ENCODE measurements at regions not wholly inside any gene's neighbourhood (a gene's known extent, or its start where the extent isn't known, plus 50 kb on each side); places are given as distances from the start of the nearest gene placed in this dataset.
A peak's percentile ranks its signal among the peaks of the same experiment; 100 is the strongest.

DNA sequence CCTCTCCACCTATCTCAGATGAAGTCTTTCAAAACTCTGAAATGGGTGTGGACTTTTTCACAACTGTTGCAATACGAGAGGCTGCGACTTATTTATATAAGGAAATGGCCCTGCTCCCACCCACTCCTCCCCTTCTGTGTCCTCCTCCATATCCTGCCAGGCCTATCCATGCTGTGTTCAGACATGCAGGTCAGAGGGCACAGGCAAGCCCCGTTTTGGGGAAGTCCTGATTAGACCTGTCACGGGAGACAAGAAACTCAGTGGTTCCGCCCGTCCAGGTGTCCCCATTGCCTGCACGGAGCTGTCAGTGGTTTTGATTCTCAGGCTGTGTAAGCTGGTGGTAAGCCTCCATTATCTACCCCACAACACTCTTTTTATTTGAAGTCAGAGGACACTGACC is 99.6 kb upstream of the MGAT5 start:
- DNase-seq (ENCODE audit: low read depth in 6 of 9, low spot score in 9 of 9) = no peak
- Histone ChIP-seq H3K4me1 (ENCODE audit: control insufficient read depth in 2 of 2, insufficient read depth in 2 of 2, low read length in 2 of 2) (peaks cover 3 to 21% of the 10 kb centered on the region in 2 donors), H3K4me3 (ENCODE audit: low read length in 2 of 2) (no peak overlapping the region), H3K27me3 (ENCODE audit: control insufficient read depth in 2 of 2, insufficient read depth in 1 of 2, low read length in 1 of 2) (no peaks in the 10 kb centered on the region), H3K9me3 (ENCODE audit: control insufficient read depth in 2 of 2, insufficient read depth in 1 of 2, low read length in 1 of 2) (peaks cover 0 to 5% of the 10 kb centered on the region in 2 donors), H3K27ac (ENCODE audit: low read depth in 1 of 2, low read length in 1 of 2) (no peak overlapping the region), H3K36me3 (ENCODE audit: control insufficient read depth in 2 of 2, insufficient read depth in 2 of 2, low read length in 1 of 2) (peaks cover 15 to 21% of the 10 kb centered on the region in 2 donors)
- 55% methylated on average over 7 of the region's 7 CpGs for WGBS

DNA sequence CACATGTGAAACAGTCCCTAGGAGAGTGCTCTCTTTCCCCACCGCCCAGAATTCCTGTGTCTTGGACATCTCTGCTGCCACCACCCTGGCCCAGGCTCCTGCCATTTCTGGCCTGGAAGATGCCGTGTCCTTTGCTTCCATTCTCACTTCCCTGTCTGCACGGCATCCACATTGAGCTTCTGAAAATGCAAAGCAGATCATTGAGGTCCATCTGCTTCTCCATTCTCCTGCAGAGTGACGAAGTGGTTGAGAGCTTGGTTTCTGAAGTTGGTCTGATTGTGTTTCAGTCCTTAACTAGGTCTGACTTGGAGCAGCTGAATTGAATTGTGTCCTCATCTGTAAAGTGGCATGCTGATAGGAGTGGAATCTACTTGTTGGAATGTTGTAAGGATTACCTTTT is 98.7 kb upstream of the MGAT5 start:
- Histone ChIP-seq H3K27ac (ENCODE audit: low read depth in 1 of 2, low read length in 1 of 2) (no peak overlapping the region), H3K4me3 (ENCODE audit: low read length in 2 of 2) (no peak overlapping the region), H3K36me3 (ENCODE audit: control insufficient read depth in 2 of 2, insufficient read depth in 2 of 2, low read length in 1 of 2) (peaks cover 15 to 19% of the 10 kb centered on the region in 2 donors), H3K27me3 (ENCODE audit: control insufficient read depth in 2 of 2, insufficient read depth in 1 of 2, low read length in 1 of 2) (no peaks in the 10 kb centered on the region), H3K9me3 (ENCODE audit: control insufficient read depth in 2 of 2, insufficient read depth in 1 of 2, low read length in 1 of 2) (peaks cover 0 to 5% of the 10 kb centered on the region in 2 donors), H3K4me1 (ENCODE audit: control insufficient read depth in 2 of 2, insufficient read depth in 2 of 2, low read length in 2 of 2) (peaks cover 8 to 21% of the 10 kb centered on the region in 2 donors)
- DNase-seq (ENCODE audit: low read depth in 6 of 9, low spot score in 9 of 9) = no peak
- 99% methylated on average over 4 of the region's 4 CpGs for WGBS

DNA sequence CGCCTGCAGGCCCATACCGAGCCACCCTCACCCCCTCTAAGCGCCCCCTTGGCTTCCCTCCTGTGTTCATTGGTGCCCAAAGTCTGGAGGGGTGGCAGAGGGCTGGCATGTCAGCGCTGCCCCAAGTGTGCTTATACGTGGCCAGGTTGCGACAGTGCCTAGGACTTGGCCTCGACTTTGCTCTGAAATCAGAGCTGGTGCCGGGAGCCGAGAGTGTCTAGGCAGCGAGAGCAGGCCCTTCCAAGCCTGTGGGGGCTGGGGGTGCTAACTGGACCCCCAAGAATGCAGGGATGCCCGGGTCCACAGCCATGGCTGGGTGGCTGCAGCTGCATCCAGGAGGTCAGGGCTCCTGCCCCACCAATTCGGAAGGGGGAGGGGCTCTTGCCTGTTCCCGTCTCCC is 95.6 kb upstream of the MGAT5 start:
- 97% methylated on average over 13 of the region's 13 CpGs for WGBS
- Histone ChIP-seq H3K36me3 (ENCODE audit: control insufficient read depth in 2 of 2, insufficient read depth in 2 of 2, low read length in 1 of 2) (peaks cover 6 to 12% of the 10 kb centered on the region in 2 donors), H3K4me1 (ENCODE audit: control insufficient read depth in 2 of 2, insufficient read depth in 2 of 2, low read length in 2 of 2) (peaks cover 27 to 39% of the 10 kb centered on the region in 2 donors), H3K27me3 (ENCODE audit: control insufficient read depth in 2 of 2, insufficient read depth in 1 of 2, low read length in 1 of 2) (no peaks in the 10 kb centered on the region), H3K4me3 (ENCODE audit: low read length in 2 of 2) (no peak overlapping the region), H3K9me3 (ENCODE audit: control insufficient read depth in 2 of 2, insufficient read depth in 1 of 2, low read length in 1 of 2) (no peaks in the 10 kb centered on the region), H3K27ac (ENCODE audit: low read depth in 1 of 2, low read length in 1 of 2) (no peak overlapping the region)
- DNase-seq (ENCODE audit: low read depth in 6 of 9, low spot score in 9 of 9) = no peak

DNA sequence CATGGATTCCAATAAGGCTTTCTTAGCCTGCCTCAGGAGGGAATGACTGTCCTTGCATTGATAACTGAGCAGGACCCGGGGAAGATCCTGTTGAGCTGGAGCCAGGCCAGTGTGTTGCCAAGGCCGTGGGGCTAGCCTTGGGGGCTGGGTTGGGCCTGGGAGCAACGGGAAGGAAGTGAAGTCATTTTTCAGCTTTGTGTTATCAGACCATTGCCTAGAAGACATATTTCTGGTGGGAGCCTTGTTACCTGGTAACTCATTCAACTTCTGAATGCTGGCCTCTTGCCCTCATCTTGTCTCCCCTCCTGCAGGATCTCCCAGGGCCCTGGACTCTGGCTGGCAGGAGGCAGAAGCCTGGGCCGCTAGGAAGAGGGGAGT is 92.7 kb upstream of the MGAT5 start:
- peaks cover 30 to 31% of the 10 kb centered on the region in 2 donors for H3K4me1 ChIP-seq (ENCODE audit: control insufficient read depth in 2 of 2, insufficient read depth in 2 of 2, low read length in 2 of 2)
- no peak overlapping the region for H3K4me3 ChIP-seq (ENCODE audit: low read length in 2 of 2)
- H3K27ac ChIP-seq (ENCODE audit: low read depth in 1 of 2, low read length in 1 of 2) = peak overlapping the region; percentile 46 to 59
- H3K27me3 ChIP-seq (ENCODE audit: control insufficient read depth in 2 of 2, insufficient read depth in 1 of 2, low read length in 1 of 2) = no peaks in the 10 kb centered on the region
- H3K9me3 ChIP-seq (ENCODE audit: control insufficient read depth in 2 of 2, insufficient read depth in 1 of 2, low read length in 1 of 2) = no peaks in the 10 kb centered on the region
- peaks cover 3 to 6% of the 10 kb centered on the region in 2 donors for H3K36me3 ChIP-seq (ENCODE audit: control insufficient read depth in 2 of 2, insufficient read depth in 2 of 2, low read length in 1 of 2)
- no peak for DNase-seq (ENCODE audit: low read depth in 6 of 9, low spot score in 9 of 9)
- 41% methylated on average over 4 of the region's 4 CpGs for WGBS

DNA sequence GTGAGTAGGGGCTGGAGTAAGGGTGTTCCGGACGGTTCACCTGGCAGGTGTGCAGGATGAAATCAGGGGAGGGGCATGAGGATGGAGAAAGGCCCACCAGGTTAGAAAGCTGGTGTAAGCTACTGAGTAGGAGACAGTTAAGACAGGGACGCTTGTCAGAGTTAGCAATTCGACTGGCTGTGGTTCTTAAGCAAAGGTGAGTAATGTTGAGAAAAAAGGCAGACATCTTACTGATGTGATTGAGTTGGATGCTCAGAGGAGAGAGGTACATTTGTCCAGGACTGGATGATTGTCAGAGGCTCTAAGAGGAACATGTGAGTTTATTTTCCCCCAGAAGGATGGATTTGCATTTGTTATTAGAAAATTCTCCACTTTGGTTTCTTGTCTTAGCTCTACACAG is 90.5 kb upstream of the MGAT5 start:
- Histone ChIP-seq H3K27ac (ENCODE audit: low read depth in 1 of 2, low read length in 1 of 2) (no peak overlapping the region), H3K4me3 (ENCODE audit: low read length in 2 of 2) (no peak overlapping the region), H3K27me3 (ENCODE audit: control insufficient read depth in 2 of 2, insufficient read depth in 1 of 2, low read length in 1 of 2) (no peaks in the 10 kb centered on the region), H3K4me1 (ENCODE audit: control insufficient read depth in 2 of 2, insufficient read depth in 2 of 2, low read length in 2 of 2) (peaks cover 30 to 31% of the 10 kb centered on the region in 2 donors), H3K36me3 (ENCODE audit: control insufficient read depth in 2 of 2, insufficient read depth in 2 of 2, low read length in 1 of 2) (no peaks in the 10 kb centered on the region), H3K9me3 (ENCODE audit: control insufficient read depth in 2 of 2, insufficient read depth in 1 of 2, low read length in 1 of 2) (no peaks in the 10 kb centered on the region)
- WGBS = 95% methylated on average over 4 of the region's 4 CpGs
- DNase-seq (ENCODE audit: low read depth in 6 of 9, low spot score in 9 of 9) = no peak

DNA sequence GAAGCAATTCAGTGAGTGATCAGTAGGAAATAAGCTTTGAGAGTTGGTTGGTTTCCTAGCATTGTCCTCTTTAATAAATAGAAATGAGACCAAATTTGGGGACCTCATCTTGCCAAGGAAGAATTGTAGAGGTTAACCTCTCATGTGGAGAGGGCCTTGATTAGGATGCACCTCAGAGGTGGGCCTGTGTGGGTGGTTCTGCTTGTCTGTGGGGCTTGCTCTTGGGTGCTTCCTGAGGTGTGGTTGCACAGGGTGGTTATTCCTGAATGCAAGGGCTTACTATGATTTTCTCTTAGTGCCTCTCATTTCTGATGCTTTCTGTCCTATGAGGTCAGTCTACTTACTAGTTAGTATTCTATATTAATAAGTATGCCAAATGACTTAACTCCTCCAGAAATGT is 89.6 kb upstream of the MGAT5 start:
- Histone ChIP-seq H3K4me3 (ENCODE audit: low read length in 2 of 2) (no peak overlapping the region), H3K9me3 (ENCODE audit: control insufficient read depth in 2 of 2, insufficient read depth in 1 of 2, low read length in 1 of 2) (no peaks in the 10 kb centered on the region), H3K27me3 (ENCODE audit: control insufficient read depth in 2 of 2, insufficient read depth in 1 of 2, low read length in 1 of 2) (no peaks in the 10 kb centered on the region), H3K36me3 (ENCODE audit: control insufficient read depth in 2 of 2, insufficient read depth in 2 of 2, low read length in 1 of 2) (no peaks in the 10 kb centered on the region), H3K27ac (ENCODE audit: low read depth in 1 of 2, low read length in 1 of 2) (no peak overlapping the region), H3K4me1 (ENCODE audit: control insufficient read depth in 2 of 2, insufficient read depth in 2 of 2, low read length in 2 of 2) (peaks cover 29 to 31% of the 10 kb centered on the region in 2 donors)
- DNase-seq (ENCODE audit: low read depth in 6 of 9, low spot score in 9 of 9) = no peak

DNA sequence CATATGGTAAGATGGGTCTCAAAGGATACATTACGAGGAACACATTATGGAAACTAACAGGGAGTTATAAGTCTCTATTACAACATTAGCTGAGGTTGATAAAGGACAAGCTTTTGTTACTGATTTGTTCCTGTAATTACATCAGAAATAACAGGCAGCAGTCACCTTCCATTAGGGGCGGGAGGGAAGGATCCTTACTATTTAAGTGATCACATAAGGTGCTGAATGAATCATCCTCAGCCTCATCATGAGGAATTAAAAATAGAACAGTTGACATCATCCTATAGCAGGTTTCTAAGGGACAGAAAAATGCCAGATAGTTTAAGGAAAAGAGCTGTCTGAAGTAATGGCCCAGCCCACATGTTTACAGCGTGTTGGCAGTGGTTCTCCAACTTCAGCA is 86.9 kb upstream of the MGAT5 start:
- 97% methylated on average over 3 of the region's 3 CpGs for WGBS
- DNase-seq (ENCODE audit: low read depth in 6 of 9, low spot score in 9 of 9) = no peak
- no peaks in the 10 kb centered on the region for H3K9me3 ChIP-seq (ENCODE audit: control insufficient read depth in 2 of 2, insufficient read depth in 1 of 2, low read length in 1 of 2)
- H3K36me3 ChIP-seq (ENCODE audit: control insufficient read depth in 2 of 2, insufficient read depth in 2 of 2, low read length in 1 of 2) = no peaks in the 10 kb centered on the region
- no peak overlapping the region for H3K27ac ChIP-seq (ENCODE audit: low read depth in 1 of 2, low read length in 1 of 2)
- H3K4me3 ChIP-seq (ENCODE audit: low read length in 2 of 2) = no peak overlapping the region
- no peaks in the 10 kb centered on the region for H3K27me3 ChIP-seq (ENCODE audit: control insufficient read depth in 2 of 2, insufficient read depth in 1 of 2, low read length in 1 of 2)
- peaks cover 2 to 9% of the 10 kb centered on the region in 2 donors for H3K4me1 ChIP-seq (ENCODE audit: control insufficient read depth in 2 of 2, insufficient read depth in 2 of 2, low read length in 2 of 2)

DNA sequence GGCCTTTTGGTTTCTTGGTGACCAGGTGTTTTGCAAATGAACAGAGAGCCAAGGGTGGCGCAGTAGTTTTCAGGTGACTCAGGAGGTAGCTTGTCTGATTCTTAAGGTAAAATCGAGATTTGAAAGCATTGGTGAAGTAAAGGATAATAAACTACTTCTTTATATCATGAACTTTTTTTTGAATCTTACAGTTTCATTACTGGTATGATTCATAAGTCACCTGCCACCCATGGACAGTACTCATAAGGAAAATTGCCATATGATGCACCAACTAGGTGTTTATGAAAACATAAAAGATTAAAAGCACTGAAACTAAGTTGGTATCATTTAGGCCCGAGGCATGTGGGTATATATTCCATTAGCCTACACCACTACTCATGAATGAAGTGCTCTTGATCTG is 84.1 kb upstream of the MGAT5 start:
- H3K9me3 ChIP-seq (ENCODE audit: control insufficient read depth in 2 of 2, insufficient read depth in 1 of 2, low read length in 1 of 2) = peaks cover 0 to under 1% of the 10 kb centered on the region in 2 donors
- H3K4me3 ChIP-seq (ENCODE audit: low read length in 2 of 2) = no peak overlapping the region
- WGBS = 88% methylated on average over 3 of the region's 3 CpGs
- no peaks in the 10 kb centered on the region for H3K27me3 ChIP-seq (ENCODE audit: control insufficient read depth in 2 of 2, insufficient read depth in 1 of 2, low read length in 1 of 2)
- H3K27ac ChIP-seq (ENCODE audit: low read depth in 1 of 2, low read length in 1 of 2) = no peak overlapping the region
- H3K4me1 ChIP-seq (ENCODE audit: control insufficient read depth in 2 of 2, insufficient read depth in 2 of 2, low read length in 2 of 2) = peaks cover 5 to 10% of the 10 kb centered on the region in 2 donors
- no peak for DNase-seq (ENCODE audit: low read depth in 6 of 9, low spot score in 9 of 9)
- H3K36me3 ChIP-seq (ENCODE audit: control insufficient read depth in 2 of 2, insufficient read depth in 2 of 2, low read length in 1 of 2) = peaks cover 0 to 3% of the 10 kb centered on the region in 2 donors

DNA sequence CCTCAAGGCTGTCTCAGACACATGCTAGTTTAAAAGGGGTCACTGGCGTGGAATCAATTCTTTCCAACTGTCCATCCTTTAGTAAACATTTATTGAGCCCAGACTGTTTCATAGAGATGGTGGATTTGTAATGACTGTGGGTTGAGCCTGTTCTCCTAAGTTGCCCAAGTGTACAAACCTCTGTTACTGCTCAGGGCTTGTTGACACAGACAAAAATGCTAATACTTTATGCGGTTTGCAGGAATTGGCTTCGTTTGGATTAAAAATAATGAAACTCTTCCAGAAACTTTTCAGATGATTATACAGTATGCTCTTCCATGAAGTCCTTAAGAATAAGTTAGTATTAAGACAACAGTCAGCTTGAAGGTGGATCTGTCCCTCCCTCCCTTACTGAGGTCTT is 83.6 kb upstream of the MGAT5 start:
- Histone ChIP-seq H3K27me3 (ENCODE audit: control insufficient read depth in 2 of 2, insufficient read depth in 1 of 2, low read length in 1 of 2) (no peaks in the 10 kb centered on the region), H3K9me3 (ENCODE audit: control insufficient read depth in 2 of 2, insufficient read depth in 1 of 2, low read length in 1 of 2) (peaks cover 0 to 2% of the 10 kb centered on the region in 2 donors), H3K36me3 (ENCODE audit: control insufficient read depth in 2 of 2, insufficient read depth in 2 of 2, low read length in 1 of 2) (peaks cover 0 to 3% of the 10 kb centered on the region in 2 donors), H3K4me3 (ENCODE audit: low read length in 2 of 2) (no peak overlapping the region), H3K4me1 (ENCODE audit: control insufficient read depth in 2 of 2, insufficient read depth in 2 of 2, low read length in 2 of 2) (peaks cover 5 to 10% of the 10 kb centered on the region in 2 donors), H3K27ac (ENCODE audit: low read depth in 1 of 2, low read length in 1 of 2) (no peak overlapping the region)
- DNase-seq (ENCODE audit: low read depth in 6 of 9, low spot score in 9 of 9) = no peak
- 93% methylated on average over 3 of the region's 3 CpGs for WGBS

DNA sequence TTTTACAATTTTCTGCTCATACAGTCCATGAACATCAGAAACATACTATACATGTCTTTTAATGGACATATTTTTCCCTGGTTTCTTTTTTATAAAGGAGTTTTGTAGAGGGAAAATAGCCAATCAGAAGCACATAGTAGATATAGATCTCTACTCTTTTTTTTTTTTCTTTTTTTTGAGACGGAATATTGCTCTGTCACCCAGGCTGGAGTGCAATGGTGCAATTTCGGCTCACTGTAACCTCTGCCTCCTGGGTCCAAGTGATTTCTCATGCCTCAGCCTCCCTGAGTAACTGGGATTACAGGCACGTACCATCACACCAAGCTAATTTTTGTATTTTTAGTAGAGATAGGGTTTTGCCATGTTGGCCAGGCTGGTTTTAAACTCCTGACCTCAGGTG is 83.2 kb upstream of the MGAT5 start:
- WGBS = 97% methylated on average over 3 of the region's 3 CpGs
- DNase-seq (ENCODE audit: low read depth in 6 of 9, low spot score in 9 of 9) = no peak

More for the DNA sequence above, 83.2 kb upstream of the MGAT5 start:
- Histone ChIP-seq H3K36me3 (ENCODE audit: control insufficient read depth in 2 of 2, insufficient read depth in 2 of 2, low read length in 1 of 2) (peaks cover 0 to 3% of the 10 kb centered on the region in 2 donors), H3K4me1 (ENCODE audit: control insufficient read depth in 2 of 2, insufficient read depth in 2 of 2, low read length in 2 of 2) (peaks cover 5 to 10% of the 10 kb centered on the region in 2 donors), H3K4me3 (ENCODE audit: low read length in 2 of 2) (no peak overlapping the region), H3K27ac (ENCODE audit: low read depth in 1 of 2, low read length in 1 of 2) (no peak overlapping the region), H3K9me3 (ENCODE audit: control insufficient read depth in 2 of 2, insufficient read depth in 1 of 2, low read length in 1 of 2) (peaks cover 0 to 2% of the 10 kb centered on the region in 2 donors), H3K27me3 (ENCODE audit: control insufficient read depth in 2 of 2, insufficient read depth in 1 of 2, low read length in 1 of 2) (no peaks in the 10 kb centered on the region)
